ENCODE measurements at regions not wholly inside any gene's neighbourhood (a gene's known extent, or its start where the extent isn't known, plus 50 kb on each side); places are given as distances from the start of the nearest gene placed in this dataset.

- no peaks in the 10 kb centered on the region for H3K27me3 ChIP-seq
- TF ChIP-seq CTCF (IDR thresholded peaks at IDR 0.05), result no peak
- intact Hi-C loops (cut with DNase I), result no loop called here
These were observed 182.8 kb downstream of the IDS start for GRCh38 chrX:149322316-149322715.

GRCh38 chrX:149313871-149314371 lies 191.2 kb downstream of the IDS start:
- H3K27ac ChIP-seq, result no peak overlapping the region
- DNase-seq (ENCODE audit: low spot score in 2 of 2), result no peak
- H3K4me1 ChIP-seq, result no peaks in the 10 kb centered on the region
- intact Hi-C loops (cut with DNase I), result no loop called here
- H3K36me3 ChIP-seq, result no peaks in the 10 kb centered on the region
- TF ChIP-seq CTCF (IDR thresholded peaks at IDR 0.05), result no peak
- H3K9me3 ChIP-seq, result no peaks in the 10 kb centered on the region
- no peaks in the 10 kb centered on the region for H3K27me3 ChIP-seq
- no peak overlapping the region for H3K4me3 ChIP-seq

More at GRCh38 chrX:149322316-149322715, 182.8 kb downstream of the IDS start:
- Histone ChIP-seq H3K4me1 (no peaks in the 10 kb centered on the region), H3K4me3 (no peak overlapping the region), H3K36me3 (no peaks in the 10 kb centered on the region), H3K27ac (no peak overlapping the region), H3K9me3 (no peaks in the 10 kb centered on the region)
- DNase-seq (ENCODE audit: low spot score in 2 of 2), result no peak

GRCh38 chrX:149312988-149313387 lies 192.1 kb downstream of the IDS start:
- Histone ChIP-seq H3K4me3 (no peak overlapping the region), H3K27ac (no peak overlapping the region), H3K27me3 (no peaks in the 10 kb centered on the region), H3K4me1 (no peaks in the 10 kb centered on the region), H3K36me3 (no peaks in the 10 kb centered on the region), H3K9me3 (no peaks in the 10 kb centered on the region)
- intact Hi-C loops (cut with DNase I), result no loop called here
- no peak for DNase-seq (ENCODE audit: low spot score in 2 of 2)
- TF ChIP-seq CTCF (IDR thresholded peaks at IDR 0.05), result no peak

- Histone ChIP-seq H3K27me3 (no peaks in the 10 kb centered on the region), H3K9me3 (no peaks in the 10 kb centered on the region), H3K27ac (no peak overlapping the region), H3K4me3 (no peak overlapping the region), H3K4me1 (no peaks in the 10 kb centered on the region), H3K36me3 (no peaks in the 10 kb centered on the region)
- no peak for DNase-seq (ENCODE audit: low spot score in 2 of 2)
- no peak for TF ChIP-seq CTCF (IDR thresholded peaks at IDR 0.05)
- intact Hi-C loops (cut with DNase I), result no loop called here
These were observed 193.0 kb downstream of the IDS start for GRCh38 chrX:149312097-149312496.

- H3K27me3 ChIP-seq, result no peaks in the 10 kb centered on the region
- intact Hi-C loops (cut with DNase I), result no loop called here
- no peak for TF ChIP-seq CTCF (IDR thresholded peaks at IDR 0.05)
- no peaks in the 10 kb centered on the region for H3K36me3 ChIP-seq
- DNase-seq (ENCODE audit: low spot score in 2 of 2), result no peak
- no peak overlapping the region for H3K4me3 ChIP-seq
- H3K9me3 ChIP-seq, result no peaks in the 10 kb centered on the region
- no peak overlapping the region for H3K27ac ChIP-seq
- no peaks in the 10 kb centered on the region for H3K4me1 ChIP-seq
These were observed 202.4 kb downstream of the IDS start for GRCh38 chrX:149302705-149303104.

DNA sequence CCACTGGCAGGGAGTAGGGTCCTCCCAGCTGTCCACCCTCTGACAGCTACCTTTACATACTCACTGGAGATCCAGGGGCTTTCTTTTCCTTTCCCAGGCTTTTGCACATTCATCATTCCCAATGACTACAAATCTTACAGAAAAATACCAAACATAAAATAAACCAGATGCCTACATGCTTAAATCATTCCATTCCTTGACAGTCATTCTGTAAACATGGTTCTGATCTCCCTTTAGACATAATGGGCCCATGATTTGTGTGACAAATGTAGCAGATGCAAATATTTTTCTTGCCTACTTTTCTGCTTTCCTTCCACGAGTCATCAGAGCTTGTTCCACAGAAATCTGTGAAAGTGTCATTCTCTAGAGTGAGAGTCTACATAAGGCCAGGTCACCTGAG lies 207.0 kb downstream of the IDS start:
- H3K4me3 ChIP-seq, result no peak overlapping the region
- no peaks in the 10 kb centered on the region for H3K4me1 ChIP-seq
- no peak overlapping the region for H3K27ac ChIP-seq
- no peaks in the 10 kb centered on the region for H3K9me3 ChIP-seq
- TF ChIP-seq CTCF (IDR thresholded peaks at IDR 0.05), result no peak
- intact Hi-C loops (cut with DNase I), result no loop called here
- DNase-seq (ENCODE audit: low spot score in 2 of 2), result no peak
- H3K27me3 ChIP-seq, result no peaks in the 10 kb centered on the region
- H3K36me3 ChIP-seq, result no peaks in the 10 kb centered on the region
